HG02840 (cell line): ENCODE measurements at regions not wholly inside any gene's neighbourhood (a gene's known extent, or its start where the extent isn't known, plus 50 kb on each side); places are given as distances from the start of the nearest gene placed in this dataset.

Experiments
- ATAC-seq: cut with Tn5 transposase; IDR thresholded peaks from one replicate; pipeline ENCODE4 v1.9.1; 2021; ENCODE audit warnings: mild to moderate bottlenecking, moderate library complexity, moderate number of reproducible peaks; ENCODE audit not compliant: unreplicated experiment, low FRiP score

GRCh38 chr12:87796961-87797516, 232.2 kb downstream of the C12orf50 start:
- no peak for ATAC-seq

- no peak for ATAC-seq
Measured at GRCh38 chr12:87795555-87795954, 233.6 kb downstream of the C12orf50 start.

GRCh38 chr12:87794854-87795253, 234.3 kb downstream of the C12orf50 start:
- ATAC-seq = no peak

- ATAC-seq = no peak
Measured at GRCh38 chr12:87793131-87793530, 236.1 kb downstream of the C12orf50 start.

GRCh38 chr12:87784350-87784749, 244.9 kb downstream of the C12orf50 start:
- ATAC-seq = no peak

- no peak for ATAC-seq
Measured at GRCh38 chr12:87783467-87783866, 245.7 kb downstream of the C12orf50 start.

GRCh38 chr12:87782838-87783237, 246.4 kb downstream of the C12orf50 start:
- ATAC-seq = no peak

- ATAC-seq = no peak
Measured at GRCh38 chr12:87779858-87780498, 249.2 kb downstream of the C12orf50 start.

GRCh38 chr12:87779016-87779415, 250.2 kb downstream of the C12orf50 start:
- ATAC-seq = no peak

- ATAC-seq = no peak
Measured at GRCh38 chr12:87778065-87778464, 251.1 kb downstream of the C12orf50 start.

- ATAC-seq = no peak
Measured at GRCh38 chr12:87775784-87776183, 253.4 kb downstream of the C12orf50 start.

GRCh38 chr12:87775051-87775450, 254.2 kb downstream of the C12orf50 start:
- ATAC-seq = no peak

GRCh38 chr12:87772401-87772800, 256.8 kb downstream of the C12orf50 start:
- ATAC-seq = no peak

- ATAC-seq = no peak
Measured at GRCh38 chr12:87768501-87769287, 260.5 kb downstream of the C12orf50 start.

- no peak for ATAC-seq
Measured at GRCh38 chr12:87766044-87766443, 263.2 kb downstream of the C12orf50 start.

- no peak for ATAC-seq
Measured at GRCh38 chr12:87760943-87761342, 268.3 kb downstream of the C12orf50 start.

GRCh38 chr12:87758271-87758670, 270.9 kb downstream of the C12orf50 start:
- no peak for ATAC-seq

GRCh38 chr12:87756721-87757120, 272.5 kb downstream of the C12orf50 start:
- no peak for ATAC-seq

GRCh38 chr12:87756111-87756510, 273.1 kb downstream of the C12orf50 start:
- ATAC-seq = no peak

- ATAC-seq = no peak
Measured at GRCh38 chr12:87728931-87729593, 300.1 kb downstream of the C12orf50 start.

GRCh38 chr12:87720967-87721366, 308.2 kb downstream of the C12orf50 start:
- ATAC-seq = no peak
